HEK293T (cell line): ENCODE measurements at regions not wholly inside any gene's neighbourhood (a gene's known extent, or its start where the extent isn't known, plus 50 kb on each side); places are given as distances from the start of the nearest gene placed in this dataset.

ENCODE experiments used
- ARNT ChIP-seq: fragments of 450-650 bp; IDR thresholded peaks from 2 replicates; pipeline ENCODE4 v1.6.1; 2017; ENCODE audit warnings: mild to moderate bottlenecking
- BHLHE40 ChIP-seq: fragments of 450-650 bp; IDR thresholded peaks from 2 replicates; pipeline ENCODE4 v1.6.1; 2016; ENCODE audit warnings: mild to moderate bottlenecking, moderate library complexity, borderline replicate concordance
- CTBP1 ChIP-seq: fragments of 450-650 bp; IDR thresholded peaks from 2 replicates; pipeline ENCODE4 v1.6.1; 2016; ENCODE audit warnings: borderline replicate concordance
- ELF4 ChIP-seq: fragments of 450-650 bp; IDR thresholded peaks from 2 replicates; pipeline ENCODE4 v1.6.1; 2017; ENCODE audit warnings: antibody characterized with exemption
- FOXA1 ChIP-seq: fragments of 450-650 bp; IDR thresholded peaks from 2 replicates; pipeline ENCODE4 v1.6.1; 2016; ENCODE audit warnings: mild to moderate bottlenecking
- FOXK2 ChIP-seq: fragments of 450-650 bp; IDR thresholded peaks from 2 replicates; pipeline ENCODE4 v1.6.1; 2016; ENCODE audit warnings: mild to moderate bottlenecking
- FOXM1 ChIP-seq: fragments of 450-650 bp; IDR thresholded peaks from 2 replicates; pipeline ENCODE4 v1.6.1; 2017; ENCODE audit warnings: mild to moderate bottlenecking, borderline replicate concordance
- HDGF ChIP-seq: fragments of 450-650 bp; IDR thresholded peaks from 2 replicates; pipeline ENCODE4 v1.6.1; 2017; ENCODE audit warnings: antibody characterized with exemption, borderline replicate concordance
- L3MBTL2 ChIP-seq: fragments of 450-650 bp; conservative IDR thresholded peaks from 2 replicates; pipeline ENCODE4 v1.6.1; 2016; ENCODE audit warnings: mild to moderate bottlenecking
- NFRKB ChIP-seq: fragments of 450-650 bp; IDR thresholded peaks from 2 replicates; pipeline ENCODE4 v1.6.1; 2016; ENCODE audit warnings: mild to moderate bottlenecking, moderate library complexity
- SP1 ChIP-seq: fragments of 450-650 bp; IDR thresholded peaks from 2 replicates; pipeline ENCODE4 v1.6.1; 2017
- SUZ12 ChIP-seq: fragments of 450-650 bp; IDR thresholded peaks from 2 replicates; pipeline ENCODE4 v1.6.1; 2016; ENCODE audit warnings: mild to moderate bottlenecking
- TARDBP ChIP-seq: fragments of 450-650 bp; IDR thresholded peaks from 2 replicates; pipeline ENCODE4 v1.6.1; 2016

- TF ChIP-seq CTBP1, result no peak
- TF ChIP-seq BHLHE40, result no peak
- TF ChIP-seq FOXA1, result no peak
- TF ChIP-seq SP1, result no peak
- TF ChIP-seq FOXM1, result no peak
- TF ChIP-seq TARDBP, result no peak
- TF ChIP-seq NFRKB, result no peak
- TF ChIP-seq ARNT, result no peak
- TF ChIP-seq HDGF, result no peak
- TF ChIP-seq ELF4, result no peak
- TF ChIP-seq FOXK2, result no peak
- TF ChIP-seq L3MBTL2, result no peak
- no peak for TF ChIP-seq SUZ12
Measured at GRCh38 chr4:18934197-18934596, 912.6 kb upstream of the LCORL start.
